HG02973 (cell line): ENCODE measurements at regions not wholly inside any gene's neighbourhood (a gene's known extent, or its start where the extent isn't known, plus 50 kb on each side); places are given as distances from the start of the nearest gene placed in this dataset.

Source experiments
- ATAC-seq: cut with Tn5 transposase; IDR thresholded peaks from one replicate; pipeline ENCODE4 v1.9.1; 2021; ENCODE audit warnings: moderate library complexity; ENCODE audit not compliant: unreplicated experiment

GRCh38 chr5:174229514-174230370 lies 184.2 kb downstream of the NSG2 start:
- no peak for ATAC-seq

GRCh38 chr5:174231956-174232487 lies 186.5 kb downstream of the NSG2 start:
- no peak for ATAC-seq

- no peak for ATAC-seq
Observed at GRCh38 chr5:174234388-174234787, 188.9 kb downstream of the NSG2 start.

GRCh38 chr5:174235221-174236011 lies 189.9 kb downstream of the NSG2 start:
- no peak for ATAC-seq

- no peak for ATAC-seq
Observed at GRCh38 chr5:174236070-174236469, 190.6 kb downstream of the NSG2 start.

GRCh38 chr5:174239718-174240117 lies 194.2 kb downstream of the NSG2 start:
- no peak for ATAC-seq

- ATAC-seq: no peak
Observed at GRCh38 chr5:174242573-174242972, 197.1 kb downstream of the NSG2 start.

GRCh38 chr5:174243904-174244303 lies 198.4 kb downstream of the NSG2 start:
- ATAC-seq: no peak

GRCh38 chr5:174245516-174246075 lies 200.1 kb downstream of the NSG2 start:
- no peak for ATAC-seq

GRCh38 chr5:174246743-174247142 lies 201.2 kb downstream of the NSG2 start:
- no peak for ATAC-seq

- ATAC-seq: no peak
Observed at GRCh38 chr5:174247301-174247700, 201.8 kb downstream of the NSG2 start.

- no peak for ATAC-seq
Observed at GRCh38 chr5:174251305-174252000, 205.9 kb downstream of the NSG2 start.

GRCh38 chr5:174252121-174252520 lies 206.6 kb downstream of the NSG2 start:
- ATAC-seq: no peak

- ATAC-seq: no peak
Observed at GRCh38 chr5:174259696-174260420, 214.4 kb downstream of the NSG2 start.

GRCh38 chr5:174271316-174271715 lies 225.8 kb downstream of the NSG2 start:
- ATAC-seq: no peak

- peak; percentile 10 for ATAC-seq
Observed at GRCh38 chr5:174272671-174273070, 227.2 kb downstream of the NSG2 start.

- peak; percentile 94 for ATAC-seq
Observed at GRCh38 chr5:174273325-174273724, 227.8 kb downstream of the NSG2 start.

GRCh38 chr5:174275959-174276358 lies 230.5 kb downstream of the NSG2 start:
- no peak for ATAC-seq

GRCh38 chr5:174281089-174281760 lies 235.7 kb downstream of the NSG2 start:
- no peak for ATAC-seq

- ATAC-seq: no peak
Observed at GRCh38 chr5:174281855-174282254, 236.3 kb downstream of the NSG2 start.
